Keratinocyte (primary cell): ENCODE measurements at regions not wholly inside any gene's neighbourhood (a gene's known extent, or its start where the extent isn't known, plus 50 kb on each side); places are given as distances from the start of the nearest gene placed in this dataset.
"Not testable (repeated sequence)": the region's sequence is repeated elsewhere in the genome, so short reads cannot be mapped to it uniquely, and the experiment has no call there.

Experiments
- CTCF ChIP-seq, 3 experiments: IDR thresholded peaks in 1 of 3; conservative IDR thresholded peaks in 1 of 3; optimal IDR thresholded peaks in 1 of 3; 2 replicates in 2 of 3; 3 replicates in 1 of 3; pipeline versions ENCODE3 to v1.5.1; 2011; ENCODE audit warnings: low read length in 3 of 3, mild to moderate bottlenecking in 3 of 3, moderate library complexity in 2 of 3, control low read depth in 1 of 3, inconsistent platforms in 1 of 3; ENCODE audit not compliant: insufficient read depth in 2 of 3; ENCODE audit errors: extremely low read depth in 1 of 3
- EZH2 ChIP-seq: IDR thresholded peaks from one replicate; pipeline ENCODE4 v1.6.1; 2012; ENCODE audit warnings: inconsistent platforms, mild to moderate bottlenecking, low read length, moderate library complexity

GRCh38 chr2:110384736-110385119 lies 87.9 kb downstream of the LIMS4 start:
- TF ChIP-seq CTCF (optimal IDR thresholded peaks at IDR 0.05 in 1 of 3, IDR thresholded peaks at IDR 0.05 in 1 of 3, conservative IDR thresholded peaks at IDR 0.05 in 1 of 3; ENCODE audit: extremely low read depth in 1 of 3, insufficient read depth in 2 of 3, low read length in 3 of 3); EZH2: not testable (repeated sequence)
